ENCODE measurements at regions not wholly inside any gene's neighbourhood (a gene's known extent, or its start where the extent isn't known, plus 50 kb on each side); places are given as distances from the start of the nearest gene placed in this dataset.

GRCh38 chr7:112969946-112970345 lies 116.7 kb downstream of the GPR85 start:
- H3K79me2 ChIP-seq (ENCODE audit: insufficient read depth, low read length): no peaks in the 10 kb centered on the region
- no peak overlapping the region for H3K9ac ChIP-seq (ENCODE audit: low read length)
- no peak overlapping the region for H3K4me3 ChIP-seq (ENCODE audit: insufficient read depth, low read length, poor library complexity, severe bottlenecking)
- H3K36me3 ChIP-seq (ENCODE audit: low read length): no peaks in the 10 kb centered on the region
- H4K20me1 ChIP-seq (ENCODE audit: low read depth, low read length): no peaks in the 10 kb centered on the region
- H2AFZ ChIP-seq (ENCODE audit: low read depth, low read length, severe bottlenecking): no peak overlapping the region
- H3K27ac ChIP-seq (ENCODE audit: low read depth, low read length): no peak overlapping the region
- H3K9me2 ChIP-seq (replicated peaks; ENCODE audit: insufficient read depth, low read length): no peaks in the 10 kb centered on the region
- no peaks in the 10 kb centered on the region for H3K27me3 ChIP-seq (ENCODE audit: low read length)
- no peaks in the 10 kb centered on the region for H3K9me3 ChIP-seq (ENCODE audit: insufficient read depth, low read length)
- H3K4me2 ChIP-seq (ENCODE audit: low read depth, low read length, poor library complexity, severe bottlenecking): no peak overlapping the region
- no peak for TF ChIP-seq EZH2phosphoT487 (conservative IDR thresholded peaks at IDR 0.05; ENCODE audit: low read length)
- TF ChIP-seq, protein P1, sequence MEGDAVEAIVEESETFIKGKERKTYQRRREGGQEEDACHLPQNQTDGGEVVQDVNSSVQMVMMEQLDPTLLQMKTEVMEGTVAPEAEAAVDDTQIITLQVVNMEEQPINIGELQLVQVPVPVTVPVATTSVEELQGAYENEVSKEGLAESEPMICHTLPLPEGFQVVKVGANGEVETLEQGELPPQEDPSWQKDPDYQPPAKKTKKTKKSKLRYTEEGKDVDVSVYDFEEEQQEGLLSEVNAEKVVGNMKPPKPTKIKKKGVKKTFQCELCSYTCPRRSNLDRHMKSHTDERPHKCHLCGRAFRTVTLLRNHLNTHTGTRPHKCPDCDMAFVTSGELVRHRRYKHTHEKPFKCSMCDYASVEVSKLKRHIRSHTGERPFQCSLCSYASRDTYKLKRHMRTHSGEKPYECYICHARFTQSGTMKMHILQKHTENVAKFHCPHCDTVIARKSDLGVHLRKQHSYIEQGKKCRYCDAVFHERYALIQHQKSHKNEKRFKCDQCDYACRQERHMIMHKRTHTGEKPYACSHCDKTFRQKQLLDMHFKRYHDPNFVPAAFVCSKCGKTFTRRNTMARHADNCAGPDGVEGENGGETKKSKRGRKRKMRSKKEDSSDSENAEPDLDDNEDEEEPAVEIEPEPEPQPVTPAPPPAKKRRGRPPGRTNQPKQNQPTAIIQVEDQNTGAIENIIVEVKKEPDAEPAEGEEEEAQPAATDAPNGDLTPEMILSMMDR (IDR thresholded peaks at IDR 0.05; ENCODE audit: insufficient read depth, low read length, poor library complexity, severe bottlenecking): no peak
- H3F3A ChIP-seq (ENCODE audit: insufficient read depth): no peaks in the 10 kb centered on the region

GRCh38 chr7:112965506-112965905 lies 121.1 kb downstream of the GPR85 start:
- Histone ChIP-seq H3K9me3 (ENCODE audit: insufficient read depth, low read length) (no peaks in the 10 kb centered on the region), H4K20me1 (ENCODE audit: low read depth, low read length) (no peaks in the 10 kb centered on the region), H3K79me2 (ENCODE audit: insufficient read depth, low read length) (no peaks in the 10 kb centered on the region), H3K9ac (ENCODE audit: low read length) (no peak overlapping the region), H3K27me3 (ENCODE audit: low read length) (no peaks in the 10 kb centered on the region), H3K4me2 (ENCODE audit: low read depth, low read length, poor library complexity, severe bottlenecking) (no peak overlapping the region), H3K9me2 (replicated peaks; ENCODE audit: insufficient read depth, low read length) (no peaks in the 10 kb centered on the region), H3F3A (ENCODE audit: insufficient read depth) (no peaks in the 10 kb centered on the region), H2AFZ (ENCODE audit: low read depth, low read length, severe bottlenecking) (no peak overlapping the region), H3K4me3 (ENCODE audit: insufficient read depth, low read length, poor library complexity, severe bottlenecking) (no peak overlapping the region), H3K27ac (ENCODE audit: low read depth, low read length) (no peak overlapping the region), H3K36me3 (ENCODE audit: low read length) (no peaks in the 10 kb centered on the region)
- no peak for TF ChIP-seq EZH2phosphoT487 (conservative IDR thresholded peaks at IDR 0.05; ENCODE audit: low read length)
- TF ChIP-seq, protein P1 (IDR thresholded peaks at IDR 0.05; ENCODE audit: insufficient read depth, low read length, poor library complexity, severe bottlenecking): no peak

GRCh38 chr7:112963634-112964033 lies 123.0 kb downstream of the GPR85 start:
- H4K20me1 ChIP-seq (ENCODE audit: low read depth, low read length): no peaks in the 10 kb centered on the region

More at GRCh38 chr7:112963634-112964033, 123.0 kb downstream of the GPR85 start:
- Histone ChIP-seq H3K36me3 (ENCODE audit: low read length) (no peaks in the 10 kb centered on the region), H3K27me3 (ENCODE audit: low read length) (no peaks in the 10 kb centered on the region), H3K9ac (ENCODE audit: low read length) (no peak overlapping the region), H3K79me2 (ENCODE audit: insufficient read depth, low read length) (no peaks in the 10 kb centered on the region), H2AFZ (ENCODE audit: low read depth, low read length, severe bottlenecking) (no peak overlapping the region), H3K9me2 (replicated peaks; ENCODE audit: insufficient read depth, low read length) (no peaks in the 10 kb centered on the region), H3K4me3 (ENCODE audit: insufficient read depth, low read length, poor library complexity, severe bottlenecking) (no peak overlapping the region), H3K4me2 (ENCODE audit: low read depth, low read length, poor library complexity, severe bottlenecking) (no peak overlapping the region), H3K27ac (ENCODE audit: low read depth, low read length) (no peak overlapping the region), H3F3A (ENCODE audit: insufficient read depth) (no peaks in the 10 kb centered on the region), H3K9me3 (ENCODE audit: insufficient read depth, low read length) (no peaks in the 10 kb centered on the region)
- no peak for TF ChIP-seq EZH2phosphoT487 (conservative IDR thresholded peaks at IDR 0.05; ENCODE audit: low read length)
- TF ChIP-seq, protein P1 (IDR thresholded peaks at IDR 0.05; ENCODE audit: insufficient read depth, low read length, poor library complexity, severe bottlenecking): no peak

Measured in SU-DHL-6 (cell line).